ENCODE measurements at regions not wholly inside any gene's neighbourhood (a gene's known extent, or its start where the extent isn't known, plus 50 kb on each side); places are given as distances from the start of the nearest gene placed in this dataset.

DNA sequence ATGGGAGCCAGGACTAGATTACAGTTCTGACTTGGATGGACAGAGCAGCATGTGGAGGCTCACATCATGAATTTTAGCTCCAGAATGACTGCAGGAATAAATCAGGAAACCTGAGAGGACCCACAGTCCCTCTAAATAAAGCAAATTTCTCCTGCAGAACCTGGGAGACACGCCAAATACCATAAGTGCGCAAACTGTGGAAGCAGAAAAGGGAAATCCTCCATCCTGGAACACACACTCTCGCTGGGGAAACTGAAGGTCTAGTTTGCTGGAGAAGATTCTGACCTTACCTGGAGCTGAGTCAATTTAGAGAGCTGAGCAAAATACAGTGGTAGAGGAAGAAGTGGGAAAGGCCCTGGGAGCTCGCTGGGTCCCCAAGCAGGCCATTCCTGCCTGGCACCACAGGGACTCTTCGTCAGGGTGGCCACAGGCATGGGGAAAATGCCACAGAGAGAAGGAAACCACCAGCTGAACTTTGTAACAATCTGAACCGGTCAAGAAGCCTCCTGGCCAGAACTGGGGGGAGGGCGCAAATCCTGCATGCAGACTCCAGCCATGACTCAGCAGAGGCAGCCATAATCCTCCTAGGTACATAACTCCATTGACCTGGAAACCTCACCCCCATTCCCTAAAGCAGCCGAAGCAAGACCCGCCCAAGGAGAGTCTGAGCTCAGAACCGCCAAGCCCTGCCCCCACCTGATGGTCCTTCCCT lies 390.9 kb downstream of the LRRC70 start:
- no peaks in the 10 kb centered on the region for H3K4me1 ChIP-seq (ENCODE audit: insufficient read depth)
- DNase-seq (ENCODE audit: extremely low spot score): no peak
- no peak overlapping the region for H3K4me3 ChIP-seq (ENCODE audit: low read depth, low read length)
- 88% methylated on average over 10 of the region's 10 CpGs for WGBS
- H3K27ac ChIP-seq (ENCODE audit: low read depth): no peak overlapping the region
- H3K36me3 ChIP-seq (ENCODE audit: insufficient read depth): no peaks in the 10 kb centered on the region

DNA sequence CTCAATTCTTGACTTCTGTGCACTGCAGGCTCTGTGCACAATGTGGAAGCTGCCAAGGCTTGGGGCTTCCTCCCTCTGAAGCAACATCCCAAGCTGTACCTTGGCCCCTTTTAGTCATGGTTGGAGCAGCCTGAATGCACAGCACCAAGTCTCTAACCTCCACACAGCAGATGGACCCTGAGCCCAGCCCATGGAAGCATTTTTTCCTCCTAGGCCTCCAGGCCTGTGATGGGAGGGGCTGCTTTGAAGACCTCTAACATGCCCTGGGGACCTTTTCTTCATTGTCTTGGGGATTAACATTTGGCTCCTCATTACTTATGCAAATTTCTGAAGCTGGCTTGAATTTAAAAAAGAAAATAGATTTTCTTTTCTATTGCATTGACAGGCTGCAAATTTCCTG lies 385.8 kb downstream of the LRRC70 start:
- Histone ChIP-seq H3K4me1 (ENCODE audit: insufficient read depth) (no peaks in the 10 kb centered on the region), H3K36me3 (ENCODE audit: insufficient read depth) (no peaks in the 10 kb centered on the region), H3K4me3 (ENCODE audit: low read depth, low read length) (no peak overlapping the region), H3K27ac (ENCODE audit: low read depth) (no peak overlapping the region)
- DNase-seq (ENCODE audit: extremely low spot score): no peak

DNA sequence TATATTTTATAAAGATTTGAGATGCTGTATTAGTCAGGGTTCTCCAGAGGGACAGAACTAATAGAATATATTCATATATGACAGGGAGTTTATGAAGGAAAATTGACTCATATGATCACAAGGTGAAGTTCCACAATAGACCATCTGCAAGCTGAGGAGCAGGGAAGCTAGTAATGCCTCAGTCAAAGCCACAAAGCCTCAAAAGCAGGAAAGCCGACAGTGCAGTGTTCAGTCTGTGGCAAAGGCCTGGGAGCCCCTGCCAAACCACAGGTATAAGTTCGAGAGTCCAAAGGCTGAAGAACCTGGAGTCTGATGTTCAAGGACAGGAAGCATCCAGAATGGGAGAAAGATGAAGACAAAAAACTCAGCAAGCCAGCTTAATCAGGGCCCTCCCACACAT lies 382.2 kb downstream of the LRRC70 start:
- WGBS: 88% methylated on average over 2 of the region's 2 CpGs
- no peak for DNase-seq (ENCODE audit: extremely low spot score)
- Histone ChIP-seq H3K4me1 (ENCODE audit: insufficient read depth) (no peaks in the 10 kb centered on the region), H3K27ac (ENCODE audit: low read depth) (no peak overlapping the region), H3K4me3 (ENCODE audit: low read depth, low read length) (no peak overlapping the region), H3K36me3 (ENCODE audit: insufficient read depth) (no peaks in the 10 kb centered on the region)

DNA sequence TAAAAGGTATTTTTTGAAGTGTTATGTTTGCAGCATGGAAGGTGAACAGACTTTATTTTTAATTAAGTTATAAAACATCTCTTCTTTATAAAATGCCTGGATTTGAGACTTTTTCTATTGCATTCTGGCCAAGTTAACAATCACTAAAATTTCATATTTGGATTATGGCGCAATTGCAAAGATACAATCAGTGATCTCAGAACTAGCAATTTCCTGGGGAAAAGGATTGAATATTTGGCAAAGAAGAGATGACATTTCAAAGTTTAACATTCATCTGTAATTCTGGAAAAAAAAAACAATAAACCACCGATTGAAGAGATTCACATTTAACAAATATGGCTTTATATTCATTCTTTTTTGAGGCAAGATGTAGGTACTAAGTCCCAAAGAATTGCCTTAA lies 378.0 kb downstream of the LRRC70 start:
- Histone ChIP-seq H3K36me3 (ENCODE audit: insufficient read depth) (no peaks in the 10 kb centered on the region), H3K4me3 (ENCODE audit: low read depth, low read length) (no peak overlapping the region), H3K4me1 (ENCODE audit: insufficient read depth) (no peaks in the 10 kb centered on the region), H3K27ac (ENCODE audit: low read depth) (no peak overlapping the region)
- no peak for DNase-seq (ENCODE audit: extremely low spot score)
- WGBS: 68% methylated on average over 2 of the region's 2 CpGs

DNA sequence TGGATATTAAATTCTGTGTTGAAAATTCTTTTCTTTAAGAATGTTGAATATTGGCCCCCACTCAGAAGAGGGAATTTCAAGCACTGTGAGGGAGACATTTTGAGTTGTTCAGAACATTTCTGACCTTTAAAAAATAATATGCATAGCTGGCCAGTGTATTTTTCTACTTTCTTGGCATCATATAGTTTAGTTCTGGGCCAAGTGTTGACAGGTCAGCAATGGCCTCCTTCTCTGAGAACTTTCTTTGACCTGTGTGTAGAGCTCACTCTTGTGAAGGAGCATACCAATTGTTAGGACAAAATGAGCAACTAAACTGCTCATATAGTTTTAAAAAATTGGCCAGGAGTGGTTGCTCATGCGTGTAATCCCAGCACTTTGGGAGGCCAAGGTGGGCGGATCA lies 376.0 kb downstream of the LRRC70 start:
- no peak for DNase-seq (ENCODE audit: extremely low spot score)
- whole genome bisulfite sequencing: 91% methylated on average over 2 of the region's 2 CpGs
- H3K36me3 ChIP-seq (ENCODE audit: insufficient read depth): no peaks in the 10 kb centered on the region
- H3K4me3 ChIP-seq (ENCODE audit: low read depth, low read length): no peak overlapping the region
- no peaks in the 10 kb centered on the region for H3K4me1 ChIP-seq (ENCODE audit: insufficient read depth)
- H3K27ac ChIP-seq (ENCODE audit: low read depth): no peak overlapping the region

DNA sequence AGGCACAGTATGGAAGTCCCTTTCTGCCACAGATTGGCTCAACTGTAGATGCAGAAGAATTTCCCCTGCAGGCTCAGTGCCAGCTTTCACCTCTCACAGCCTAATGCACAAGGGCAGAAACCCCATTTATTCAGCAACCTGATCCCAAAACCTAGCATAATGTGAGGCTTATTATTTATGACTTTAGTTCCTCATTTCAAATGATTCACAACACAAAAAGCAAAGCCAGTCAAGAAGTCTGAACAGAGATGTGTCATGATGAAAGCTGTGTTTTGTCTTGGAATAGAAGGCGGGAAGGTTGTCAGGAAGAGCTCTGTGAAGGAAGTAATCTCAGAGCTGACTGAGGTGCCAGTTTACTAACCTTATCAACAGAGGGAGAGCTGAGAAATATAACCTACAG lies 369.7 kb downstream of the LRRC70 start:
- Histone ChIP-seq H3K36me3 (ENCODE audit: insufficient read depth) (no peaks in the 10 kb centered on the region), H3K4me1 (ENCODE audit: insufficient read depth) (no peaks in the 10 kb centered on the region), H3K4me3 (ENCODE audit: low read depth, low read length) (no peak overlapping the region), H3K27ac (ENCODE audit: low read depth) (no peak overlapping the region)
- DNase-seq (ENCODE audit: extremely low spot score): no peak
- WGBS: 50% methylated on average over 1 of the region's 1 CpG

DNA sequence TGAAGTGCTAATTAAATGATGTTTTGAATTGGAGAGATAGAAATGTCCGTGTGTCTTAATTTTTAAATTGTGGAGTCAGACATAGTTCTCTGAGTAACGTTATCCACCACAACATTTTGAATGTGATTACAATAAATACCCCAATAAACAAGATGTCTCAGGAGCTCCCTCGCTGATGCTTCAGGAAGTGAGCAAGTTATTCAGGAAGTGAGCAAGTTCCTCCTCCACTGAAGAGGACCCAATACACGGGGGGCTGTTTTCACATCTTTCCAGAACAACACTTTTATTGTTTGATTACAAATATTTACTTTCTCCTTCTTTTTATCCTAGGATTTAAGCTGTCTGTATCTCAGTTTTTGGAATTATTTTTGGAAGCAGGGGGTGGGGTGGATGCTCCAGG lies 363.8 kb downstream of the LRRC70 start:
- H3K27ac ChIP-seq (ENCODE audit: low read depth): no peak overlapping the region
- H3K36me3 ChIP-seq (ENCODE audit: insufficient read depth): no peaks in the 10 kb centered on the region
- 39% methylated on average over 4 of the region's 4 CpGs for WGBS
- H3K4me1 ChIP-seq (ENCODE audit: insufficient read depth): no peaks in the 10 kb centered on the region
- no peak for DNase-seq (ENCODE audit: extremely low spot score)
- H3K4me3 ChIP-seq (ENCODE audit: low read depth, low read length): no peak overlapping the region

DNA sequence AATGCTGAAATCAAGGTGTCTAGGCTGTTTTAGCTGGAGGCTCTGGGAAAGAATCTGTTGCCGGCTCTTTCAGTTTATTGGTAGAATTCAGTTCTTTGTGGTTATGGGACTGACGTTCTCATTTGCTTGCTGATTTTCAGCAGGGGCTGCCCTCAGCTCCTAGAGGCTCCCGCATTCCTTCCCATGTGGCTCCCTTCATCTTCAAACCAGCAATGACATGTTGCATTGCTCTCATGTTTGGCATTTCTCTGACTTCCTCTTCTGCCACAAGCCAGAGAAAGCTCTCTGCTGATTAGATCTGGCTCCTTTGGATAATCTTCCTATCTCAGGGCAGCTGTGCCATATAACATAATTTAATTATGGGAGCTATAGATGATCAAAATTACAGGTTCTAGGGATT lies 360.3 kb downstream of the LRRC70 start:
- WGBS: 64% methylated on average over 3 of the region's 3 CpGs

DNA sequence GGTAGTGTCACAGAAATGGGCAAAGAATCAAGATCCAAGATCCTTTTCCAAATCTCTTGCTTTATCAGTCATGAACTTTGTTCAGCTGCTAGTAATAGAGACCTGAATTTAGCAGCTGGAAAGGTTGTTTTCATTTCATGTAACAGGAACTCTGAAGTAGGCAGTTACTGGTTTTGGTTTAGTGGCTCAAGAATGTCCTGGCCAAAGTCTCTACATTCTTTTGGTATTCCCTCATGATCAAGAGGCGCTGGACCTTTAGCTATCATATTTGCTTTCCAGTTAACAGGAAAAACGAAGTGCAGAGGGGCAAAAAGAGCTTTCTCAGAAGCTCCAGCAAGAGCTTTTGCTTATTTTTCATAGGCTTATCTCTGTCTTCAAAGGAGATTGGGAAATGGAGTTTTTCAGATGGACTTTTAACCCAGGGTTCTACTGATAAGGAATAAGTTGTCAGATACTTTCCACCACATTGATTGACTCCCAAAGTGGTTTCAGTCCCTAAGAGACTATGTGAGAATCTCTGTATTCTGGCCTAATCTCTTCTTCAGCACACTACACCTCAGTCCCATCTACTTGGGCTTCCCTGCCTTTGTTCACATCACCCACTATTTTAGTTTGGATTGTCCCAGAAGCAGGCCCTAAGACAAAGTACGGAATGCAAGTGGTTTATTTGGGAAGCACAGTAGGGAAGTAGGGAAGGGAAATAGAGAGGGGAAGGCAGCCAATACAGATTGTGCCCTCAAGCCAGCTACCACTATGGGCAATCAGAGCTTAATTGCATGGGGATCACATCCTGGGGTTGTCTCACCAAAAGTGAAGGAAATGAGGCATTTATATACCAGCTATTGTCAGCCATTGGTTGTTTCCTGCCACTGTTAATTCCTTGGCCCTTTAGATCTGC lies 359.3 kb downstream of the LRRC70 start:
- H3K4me3 ChIP-seq (ENCODE audit: low read depth, low read length): no peak overlapping the region
- no peaks in the 10 kb centered on the region for H3K4me1 ChIP-seq (ENCODE audit: insufficient read depth)
- H3K27ac ChIP-seq (ENCODE audit: low read depth): no peak overlapping the region
- H3K36me3 ChIP-seq (ENCODE audit: insufficient read depth): no peaks in the 10 kb centered on the region
- 40% methylated on average over 3 of the region's 3 CpGs for WGBS
- no peak for DNase-seq (ENCODE audit: extremely low spot score)

More for the DNA sequence above, 360.3 kb downstream of the LRRC70 start:
- no peak for DNase-seq (ENCODE audit: extremely low spot score)
- H3K36me3 ChIP-seq (ENCODE audit: insufficient read depth): no peaks in the 10 kb centered on the region
- no peak overlapping the region for H3K27ac ChIP-seq (ENCODE audit: low read depth)
- no peaks in the 10 kb centered on the region for H3K4me1 ChIP-seq (ENCODE audit: insufficient read depth)
- H3K4me3 ChIP-seq (ENCODE audit: low read depth, low read length): no peak overlapping the region

DNA sequence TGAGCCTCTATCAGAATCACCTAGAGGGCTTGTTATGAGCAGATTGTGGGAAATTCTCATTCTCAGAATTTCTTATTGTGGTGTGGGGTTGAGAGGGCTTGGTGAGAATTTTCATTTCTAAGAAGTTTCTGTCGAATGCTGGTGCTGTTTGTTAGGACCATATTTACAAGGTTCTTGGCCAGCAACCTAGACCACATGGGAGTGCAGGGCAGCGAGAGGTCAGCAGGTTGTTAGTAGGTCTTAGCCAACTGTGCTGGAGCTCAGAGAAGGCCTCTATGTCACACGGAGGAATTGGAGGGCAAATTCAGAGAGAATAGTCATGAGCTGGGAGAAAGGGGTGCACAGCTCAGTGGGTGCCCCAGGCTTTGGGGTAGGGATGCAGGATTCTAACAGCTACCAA lies 357.0 kb downstream of the LRRC70 start:
- no peak for DNase-seq (ENCODE audit: extremely low spot score)
- Histone ChIP-seq H3K4me1 (ENCODE audit: insufficient read depth) (no peaks in the 10 kb centered on the region), H3K4me3 (ENCODE audit: low read depth, low read length) (no peak overlapping the region), H3K27ac (ENCODE audit: low read depth) (no peak overlapping the region), H3K36me3 (ENCODE audit: insufficient read depth) (no peaks in the 10 kb centered on the region)
- 64% methylated on average over 3 of the region's 3 CpGs for WGBS

DNA sequence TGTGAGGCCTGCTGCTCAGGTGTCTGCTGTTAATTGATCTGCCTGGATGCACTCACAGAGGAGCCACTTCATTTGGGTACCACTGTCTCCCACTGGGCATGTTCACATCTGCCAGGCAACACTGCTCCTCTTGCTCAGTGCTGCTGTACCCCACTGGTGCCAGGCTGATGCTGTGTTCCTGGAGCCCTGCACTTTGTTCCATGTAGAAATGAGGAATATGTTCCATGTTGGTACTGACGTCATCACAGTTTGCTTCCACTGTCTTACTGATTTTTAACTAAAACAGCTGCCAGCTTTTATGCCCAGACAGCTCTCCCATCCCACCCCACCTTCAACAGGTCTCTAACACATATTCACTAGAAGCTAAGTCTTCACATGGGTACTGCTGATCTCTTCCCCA lies 355.7 kb downstream of the LRRC70 start:
- DNase-seq (ENCODE audit: extremely low spot score): no peak
- no peak overlapping the region for H3K4me3 ChIP-seq (ENCODE audit: low read depth, low read length)
- WGBS: 74% methylated on average over 1 of the region's 1 CpG
- no peaks in the 10 kb centered on the region for H3K36me3 ChIP-seq (ENCODE audit: insufficient read depth)
- H3K27ac ChIP-seq (ENCODE audit: low read depth): no peak overlapping the region
- no peaks in the 10 kb centered on the region for H3K4me1 ChIP-seq (ENCODE audit: insufficient read depth)

DNA sequence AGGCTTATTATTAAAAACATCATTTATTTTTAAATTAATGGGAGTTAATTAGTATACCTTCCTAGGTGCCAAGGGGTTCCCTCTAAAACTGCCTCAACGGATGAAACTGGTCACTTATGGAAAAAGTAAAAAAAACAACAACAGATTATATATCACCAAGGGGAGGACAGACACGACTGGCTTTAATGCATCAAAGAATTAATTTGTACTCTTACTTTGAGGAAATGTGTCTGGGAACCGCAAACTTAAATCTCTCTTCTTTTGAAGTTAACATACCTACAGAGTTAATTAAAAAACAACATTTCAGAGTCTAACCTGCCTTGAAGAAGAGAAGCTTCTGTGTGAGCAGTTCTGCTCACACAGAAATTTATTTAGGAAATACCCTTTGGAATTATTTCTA lies 354.6 kb downstream of the LRRC70 start:
- WGBS: 68% methylated on average over 3 of the region's 3 CpGs
- H3K36me3 ChIP-seq (ENCODE audit: insufficient read depth): no peaks in the 10 kb centered on the region
- no peak for DNase-seq (ENCODE audit: extremely low spot score)
- no peak overlapping the region for H3K27ac ChIP-seq (ENCODE audit: low read depth)
- no peak overlapping the region for H3K4me3 ChIP-seq (ENCODE audit: low read depth, low read length)
- no peaks in the 10 kb centered on the region for H3K4me1 ChIP-seq (ENCODE audit: insufficient read depth)

DNA sequence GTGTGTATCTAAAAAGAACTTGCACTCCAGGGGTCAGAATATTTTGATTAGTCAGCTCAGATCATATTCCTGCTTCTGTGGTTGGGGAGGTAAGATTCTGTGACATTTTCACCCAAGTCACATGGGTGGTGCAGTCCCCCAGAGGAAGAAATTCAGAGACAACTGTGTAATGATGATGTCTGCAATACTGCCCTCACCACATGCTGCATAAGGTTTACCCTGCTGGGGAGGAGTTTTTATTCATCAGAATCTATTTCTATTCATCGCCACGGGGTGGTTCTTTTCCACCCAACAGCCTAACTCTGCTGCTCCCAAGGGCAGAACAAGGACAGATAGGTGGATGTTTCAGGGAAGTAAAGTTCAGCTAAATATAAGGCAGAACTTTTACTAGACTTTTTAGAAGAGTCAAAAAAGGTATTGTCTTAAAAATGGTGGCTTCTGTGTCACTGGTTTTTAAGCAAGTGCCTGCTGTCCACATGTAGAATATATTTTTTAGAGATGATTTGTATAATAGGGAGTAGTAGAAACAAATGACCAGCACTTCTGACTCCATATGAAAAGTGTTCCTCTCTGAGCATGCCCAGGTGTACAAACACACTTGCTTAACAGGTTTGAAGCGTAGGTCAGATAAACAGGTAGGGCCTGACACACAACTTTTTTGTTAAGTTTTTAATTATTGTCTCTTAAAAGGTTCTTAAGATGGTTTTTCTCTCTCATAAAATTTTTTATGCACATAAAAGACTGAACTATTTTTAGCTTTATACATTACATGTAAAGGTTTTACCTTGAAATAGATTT lies 352.7 kb downstream of the LRRC70 start:
- no peak for DNase-seq (ENCODE audit: extremely low spot score)
- H3K27ac ChIP-seq (ENCODE audit: low read depth): no peak overlapping the region
- H3K4me1 ChIP-seq (ENCODE audit: insufficient read depth): no peaks in the 10 kb centered on the region
- no peaks in the 10 kb centered on the region for H3K36me3 ChIP-seq (ENCODE audit: insufficient read depth)
- WGBS: 81% methylated on average over 3 of the region's 3 CpGs
- no peak overlapping the region for H3K4me3 ChIP-seq (ENCODE audit: low read depth, low read length)

DNA sequence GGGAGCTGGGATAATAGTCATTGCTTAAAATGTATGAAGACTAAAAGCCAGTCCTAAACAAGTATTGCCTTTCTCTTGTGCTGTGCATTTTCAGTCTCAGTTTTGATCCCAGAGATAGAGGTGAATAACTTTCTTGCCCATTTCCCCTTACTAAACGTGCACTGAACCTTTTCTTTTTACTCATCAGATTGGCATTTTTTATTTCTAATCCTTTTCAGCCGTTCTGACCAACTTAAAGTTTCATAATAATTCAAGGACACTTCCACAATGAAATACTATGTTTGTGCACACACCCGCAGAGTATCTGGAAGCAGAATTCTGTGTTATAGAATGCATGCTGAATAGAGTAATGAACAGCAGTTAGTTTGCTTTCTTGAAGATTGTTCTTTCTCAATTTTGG lies 343.6 kb downstream of the LRRC70 start:
- 53% methylated on average over 3 of the region's 3 CpGs for WGBS
- H3K4me1 ChIP-seq (ENCODE audit: insufficient read depth): no peaks in the 10 kb centered on the region

More for the DNA sequence above, 343.6 kb downstream of the LRRC70 start:
- DNase-seq (ENCODE audit: extremely low spot score): no peak
- Histone ChIP-seq H3K27ac (ENCODE audit: low read depth) (no peak overlapping the region), H3K36me3 (ENCODE audit: insufficient read depth) (no peaks in the 10 kb centered on the region), H3K4me3 (ENCODE audit: low read depth, low read length) (no peak overlapping the region)

Data from urinary bladder (tissue), 3 donors.